ENCODE measurements at regions not wholly inside any gene's neighbourhood (a gene's known extent, or its start where the extent isn't known, plus 50 kb on each side); places are given as distances from the start of the nearest gene placed in this dataset.

- TF ChIP-seq TAF1 (IDR thresholded peaks at IDR 0.05; ENCODE audit: borderline replicate concordance, low read depth, low read length) (no peak), POLR2A (IDR thresholded peaks at IDR 0.05; ENCODE audit: low read depth, low read length) (no peak)
Measured at GRCh38 chr5:33092719-33093118, 348.0 kb upstream of the TARS1 start.
